HG03521 (cell line): ENCODE measurements at regions not wholly inside any gene's neighbourhood (a gene's known extent, or its start where the extent isn't known, plus 50 kb on each side); places are given as distances from the start of the nearest gene placed in this dataset.
"Not testable (repeated sequence)": the region's sequence is repeated elsewhere in the genome, so short reads cannot be mapped to it uniquely, and the experiment has no call there.

Source experiments
- ATAC-seq: cut with Tn5 transposase; IDR thresholded peaks from one replicate; pipeline ENCODE4 v1.9.1; 2021; ENCODE audit warnings: mild to moderate bottlenecking, moderate library complexity; ENCODE audit not compliant: unreplicated experiment

GRCh38 chr12:9319044-9319841 is 111.0 kb upstream of the PZP start:
- no peak for ATAC-seq

- ATAC-seq = not testable (repeated sequence)
These were observed 105.3 kb upstream of the PZP start for GRCh38 chr12:9313479-9313878.

GRCh38 chr12:9312406-9313392 is 104.5 kb upstream of the PZP start:
- ATAC-seq = not testable (repeated sequence)

GRCh38 chr12:9311454-9311853 is 103.3 kb upstream of the PZP start:
- ATAC-seq = not testable (repeated sequence)

- ATAC-seq = not testable (repeated sequence)
These were observed 102.5 kb upstream of the PZP start for GRCh38 chr12:9310645-9311044.

- ATAC-seq = not testable (repeated sequence)
These were observed 101.6 kb upstream of the PZP start for GRCh38 chr12:9309749-9310148.

- peak; percentile 57 for ATAC-seq
These were observed 100.5 kb upstream of the PZP start for GRCh38 chr12:9308745-9309144.

GRCh38 chr12:9308163-9308562 is 100.0 kb upstream of the PZP start:
- ATAC-seq = not testable (repeated sequence)

GRCh38 chr12:9307255-9307654 is 99.1 kb upstream of the PZP start:
- not testable (repeated sequence) for ATAC-seq

- ATAC-seq = not testable (repeated sequence)
These were observed 97.8 kb upstream of the PZP start for GRCh38 chr12:9306004-9306403.

- ATAC-seq = not testable (repeated sequence)
These were observed 96.3 kb upstream of the PZP start for GRCh38 chr12:9304540-9304939.

GRCh38 chr12:9295872-9296271 is 87.7 kb upstream of the PZP start:
- not testable (repeated sequence) for ATAC-seq

GRCh38 chr12:9294072-9294620 is 86.0 kb upstream of the PZP start:
- ATAC-seq = not testable (repeated sequence)

GRCh38 chr12:9293391-9293790 is 85.2 kb upstream of the PZP start:
- not testable (repeated sequence) for ATAC-seq

- ATAC-seq = not testable (repeated sequence)
These were observed 81.8 kb upstream of the PZP start for GRCh38 chr12:9289984-9290383.

- ATAC-seq = not testable (repeated sequence)
These were observed 76.5 kb upstream of the PZP start for GRCh38 chr12:9284724-9285123.

GRCh38 chr12:9284197-9284596 is 76.0 kb upstream of the PZP start:
- ATAC-seq = not testable (repeated sequence)

GRCh38 chr12:9283346-9284095 is 75.3 kb upstream of the PZP start:
- peak; percentile 46 for ATAC-seq

GRCh38 chr12:9276990-9277389 is 68.8 kb upstream of the PZP start:
- no peak for ATAC-seq

- no peak for ATAC-seq
These were observed 65.1 kb upstream of the PZP start for GRCh38 chr12:9273276-9273675.
